ENCODE measurements at regions not wholly inside any gene's neighbourhood (a gene's known extent, or its start where the extent isn't known, plus 50 kb on each side); places are given as distances from the start of the nearest gene placed in this dataset.
A peak's percentile ranks its signal among the peaks of the same experiment; 100 is the strongest.
"Not testable (repeated sequence)": the region's sequence is repeated elsewhere in the genome, so short reads cannot be mapped to it uniquely, and the experiment has no call there.

- Histone ChIP-seq H3K9me3 (replicated peaks) (no peaks in the 10 kb centered on the region), H3K4me1 (no peaks in the 10 kb centered on the region), H3K27ac (replicated peaks) (no peak overlapping the region), H3K36me3 (no peaks in the 10 kb centered on the region), H3K4me3 (no peak overlapping the region), H3K27me3 (ENCODE audit: low read depth) (peaks cover 8% of the 10 kb centered on the region)
- intact Hi-C loops (cut with micrococcal nuclease) = no loop called here
- DNase-seq = no peak
- no peak for TF ChIP-seq CTCF (IDR thresholded peaks at IDR 0.05; ENCODE audit: borderline replicate concordance)
Measured at GRCh38 chr3:156040041-156040440, 80.3 kb upstream of the KCNAB1 start.

GRCh38 chr3:156041216-156041841 is 79.0 kb upstream of the KCNAB1 start:
- H3K9me3 ChIP-seq (replicated peaks); intact Hi-C loops (cut with micrococcal nuclease); H3K27me3 ChIP-seq (ENCODE audit: low read depth); H3K4me3 ChIP-seq; H3K4me1 ChIP-seq; DNase-seq; H3K36me3 ChIP-seq; H3K27ac ChIP-seq (replicated peaks): not testable (repeated sequence)

GRCh38 chr3:156041856-156042255 is 78.5 kb upstream of the KCNAB1 start:
- H3K4me3 ChIP-seq; H3K9me3 ChIP-seq (replicated peaks); DNase-seq; intact Hi-C loops (cut with micrococcal nuclease); H3K27me3 ChIP-seq (ENCODE audit: low read depth); H3K4me1 ChIP-seq; H3K36me3 ChIP-seq; H3K27ac ChIP-seq (replicated peaks): not testable (repeated sequence)

- TF ChIP-seq CTCF (IDR thresholded peaks at IDR 0.05; ENCODE audit: borderline replicate concordance) = peak; percentile 79
- intact Hi-C loops (cut with micrococcal nuclease); H3K27me3 ChIP-seq (ENCODE audit: low read depth); H3K9me3 ChIP-seq (replicated peaks); H3K4me1 ChIP-seq; H3K4me3 ChIP-seq; H3K27ac ChIP-seq (replicated peaks); H3K36me3 ChIP-seq: not testable (repeated sequence)
- DNase-seq = peak; percentile 59
Measured at GRCh38 chr3:156043832-156044633, 76.3 kb upstream of the KCNAB1 start.

GRCh38 chr3:156044634-156044975 is 75.8 kb upstream of the KCNAB1 start:
- TF ChIP-seq CTCF (IDR thresholded peaks at IDR 0.05; ENCODE audit: borderline replicate concordance) = no peak
- peaks cover 8% of the 10 kb centered on the region for H3K27me3 ChIP-seq (ENCODE audit: low read depth)
- H3K36me3 ChIP-seq = no peaks in the 10 kb centered on the region
- intact Hi-C loops (cut with micrococcal nuclease) = no loop called here
- DNase-seq = no peak
- no peak overlapping the region for H3K4me3 ChIP-seq
- H3K9me3 ChIP-seq (replicated peaks) = no peaks in the 10 kb centered on the region
- no peak overlapping the region for H3K27ac ChIP-seq (replicated peaks)
- H3K4me1 ChIP-seq = no peaks in the 10 kb centered on the region

- not testable (repeated sequence) for H3K4me3 ChIP-seq; H3K4me1 ChIP-seq; H3K27me3 ChIP-seq (ENCODE audit: low read depth); H3K36me3 ChIP-seq; H3K27ac ChIP-seq (replicated peaks); DNase-seq; H3K9me3 ChIP-seq (replicated peaks)
- intact Hi-C loops (cut with micrococcal nuclease) = loop anchor here (2.0 kb wide), 1 partner anchor 62 kb away; no protein-coding TSS in a partner anchor
Measured at GRCh38 chr3:156048483-156048882, 71.9 kb upstream of the KCNAB1 start.

- no peak overlapping the region for H3K4me3 ChIP-seq
- intact Hi-C loops (cut with micrococcal nuclease) = no loop called here
- no peaks in the 10 kb centered on the region for H3K4me1 ChIP-seq
- no peak for DNase-seq
- TF ChIP-seq CTCF (IDR thresholded peaks at IDR 0.05; ENCODE audit: borderline replicate concordance) = no peak
- no peaks in the 10 kb centered on the region for H3K9me3 ChIP-seq (replicated peaks)
- H3K36me3 ChIP-seq = no peaks in the 10 kb centered on the region
- peaks cover 6% of the 10 kb centered on the region for H3K27me3 ChIP-seq (ENCODE audit: low read depth)
- H3K27ac ChIP-seq (replicated peaks) = no peak overlapping the region
Measured at GRCh38 chr3:156050918-156051317, 69.5 kb upstream of the KCNAB1 start.

Measured in left ventricle myocardium inferior (tissue), 1 donor.